ENCODE measurements at regions not wholly inside any gene's neighbourhood (a gene's known extent, or its start where the extent isn't known, plus 50 kb on each side); places are given as distances from the start of the nearest gene placed in this dataset.
"Not testable (repeated sequence)": the region's sequence is repeated elsewhere in the genome, so short reads cannot be mapped to it uniquely, and the experiment has no call there.

- no peak for DNase-seq
Measured at GRCh38 chr2:117557626-117558025, 256.9 kb upstream of the DDX18 start.

GRCh38 chr2:117562654-117563053 lies 251.8 kb upstream of the DDX18 start:
- DNase-seq = no peak

GRCh38 chr2:117571590-117572349 lies 242.7 kb upstream of the DDX18 start:
- DNase-seq = no peak

- DNase-seq = no peak
Measured at GRCh38 chr2:117587310-117587709, 227.2 kb upstream of the DDX18 start.

- DNase-seq = no peak
Measured at GRCh38 chr2:117603060-117603459, 211.4 kb upstream of the DDX18 start.

- no peak for DNase-seq
Measured at GRCh38 chr2:117603567-117603966, 210.9 kb upstream of the DDX18 start.

GRCh38 chr2:117607202-117607601 lies 207.3 kb upstream of the DDX18 start:
- no peak for DNase-seq

GRCh38 chr2:117613101-117613500 lies 201.4 kb upstream of the DDX18 start:
- no peak for DNase-seq

GRCh38 chr2:117614296-117614695 lies 200.2 kb upstream of the DDX18 start:
- DNase-seq = no peak

- DNase-seq = no peak
Measured at GRCh38 chr2:117614823-117615534, 199.5 kb upstream of the DDX18 start.

GRCh38 chr2:117618607-117619006 lies 195.9 kb upstream of the DDX18 start:
- no peak for DNase-seq

GRCh38 chr2:117621326-117621725 lies 193.2 kb upstream of the DDX18 start:
- no peak for DNase-seq

GRCh38 chr2:117623175-117623574 lies 191.3 kb upstream of the DDX18 start:
- DNase-seq = not testable (repeated sequence)

GRCh38 chr2:117631152-117631945 lies 183.1 kb upstream of the DDX18 start:
- DNase-seq = no peak

- no peak for DNase-seq
Measured at GRCh38 chr2:117635481-117635880, 179.0 kb upstream of the DDX18 start.

GRCh38 chr2:117639401-117639800 lies 175.1 kb upstream of the DDX18 start:
- no peak for DNase-seq

GRCh38 chr2:117644403-117644802 lies 170.1 kb upstream of the DDX18 start:
- DNase-seq = no peak

- no peak for DNase-seq
Measured at GRCh38 chr2:117645458-117645857, 169.0 kb upstream of the DDX18 start.

GRCh38 chr2:117646099-117646498 lies 168.4 kb upstream of the DDX18 start:
- DNase-seq = no peak

- no peak for DNase-seq
Measured at GRCh38 chr2:117646872-117647271, 167.6 kb upstream of the DDX18 start.

- no peak for DNase-seq
Measured at GRCh38 chr2:117656546-117656945, 157.9 kb upstream of the DDX18 start.

GRCh38 chr2:117661619-117662018 lies 152.9 kb upstream of the DDX18 start:
- DNase-seq = no peak

GRCh38 chr2:117674172-117674571 lies 140.3 kb upstream of the DDX18 start:
- DNase-seq = no peak

- DNase-seq = no peak
Measured at GRCh38 chr2:117679952-117680351, 134.5 kb upstream of the DDX18 start.
